C4-2B (cell line): ENCODE measurements at regions not wholly inside any gene's neighbourhood (a gene's known extent, or its start where the extent isn't known, plus 50 kb on each side); places are given as distances from the start of the nearest gene placed in this dataset.
"Not testable (repeated sequence)": the region's sequence is repeated elsewhere in the genome, so short reads cannot be mapped to it uniquely, and the experiment has no call there.

Experiments used
- H3K27ac ChIP-seq: fragments of 450-650 bp; 2 replicates; pipeline ENCODE4 v1.5.1; 2017
- ZFX ChIP-seq: fragments of 450-650 bp; IDR thresholded peaks from 2 replicates; pipeline ENCODE4 v1.6.1; 2017
- TF ChIP-seq, protein P1 (sequence below): fragments of 450-650 bp; conservative IDR thresholded peaks from 2 replicates; pipeline ENCODE4 v1.5.1; 2017; ENCODE audit warnings: mild to moderate bottlenecking

DNA sequence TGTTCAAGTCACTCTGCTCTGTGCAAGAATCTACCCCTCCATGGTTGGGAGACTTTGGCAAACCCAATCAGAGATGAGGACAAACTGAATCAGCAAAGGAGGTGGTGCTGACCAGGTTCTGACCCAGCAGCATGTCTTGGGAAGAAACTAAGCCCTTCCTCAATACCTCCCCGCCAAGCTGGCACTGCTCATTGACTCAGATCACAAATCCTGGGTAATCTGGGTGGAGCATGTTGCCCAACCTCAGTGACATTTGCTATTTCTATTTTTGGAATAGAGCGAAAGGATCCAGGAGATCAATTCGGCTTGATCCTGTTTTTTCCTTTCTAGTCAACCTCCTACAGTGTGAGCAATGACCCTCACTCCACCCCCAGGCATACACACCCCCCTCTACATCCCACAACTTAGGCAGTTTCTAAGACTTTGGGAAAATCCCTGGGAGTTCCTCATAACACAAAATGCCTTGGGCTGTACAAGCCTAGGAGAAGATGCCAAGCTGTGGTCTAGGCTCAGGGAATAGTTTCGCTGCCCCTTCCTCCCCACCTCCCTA lies 166.8 kb upstream of the KCNJ6 start:
- no peak for TF ChIP-seq ZFX
- TF ChIP-seq, protein P1, sequence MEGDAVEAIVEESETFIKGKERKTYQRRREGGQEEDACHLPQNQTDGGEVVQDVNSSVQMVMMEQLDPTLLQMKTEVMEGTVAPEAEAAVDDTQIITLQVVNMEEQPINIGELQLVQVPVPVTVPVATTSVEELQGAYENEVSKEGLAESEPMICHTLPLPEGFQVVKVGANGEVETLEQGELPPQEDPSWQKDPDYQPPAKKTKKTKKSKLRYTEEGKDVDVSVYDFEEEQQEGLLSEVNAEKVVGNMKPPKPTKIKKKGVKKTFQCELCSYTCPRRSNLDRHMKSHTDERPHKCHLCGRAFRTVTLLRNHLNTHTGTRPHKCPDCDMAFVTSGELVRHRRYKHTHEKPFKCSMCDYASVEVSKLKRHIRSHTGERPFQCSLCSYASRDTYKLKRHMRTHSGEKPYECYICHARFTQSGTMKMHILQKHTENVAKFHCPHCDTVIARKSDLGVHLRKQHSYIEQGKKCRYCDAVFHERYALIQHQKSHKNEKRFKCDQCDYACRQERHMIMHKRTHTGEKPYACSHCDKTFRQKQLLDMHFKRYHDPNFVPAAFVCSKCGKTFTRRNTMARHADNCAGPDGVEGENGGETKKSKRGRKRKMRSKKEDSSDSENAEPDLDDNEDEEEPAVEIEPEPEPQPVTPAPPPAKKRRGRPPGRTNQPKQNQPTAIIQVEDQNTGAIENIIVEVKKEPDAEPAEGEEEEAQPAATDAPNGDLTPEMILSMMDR, result no peak

DNA sequence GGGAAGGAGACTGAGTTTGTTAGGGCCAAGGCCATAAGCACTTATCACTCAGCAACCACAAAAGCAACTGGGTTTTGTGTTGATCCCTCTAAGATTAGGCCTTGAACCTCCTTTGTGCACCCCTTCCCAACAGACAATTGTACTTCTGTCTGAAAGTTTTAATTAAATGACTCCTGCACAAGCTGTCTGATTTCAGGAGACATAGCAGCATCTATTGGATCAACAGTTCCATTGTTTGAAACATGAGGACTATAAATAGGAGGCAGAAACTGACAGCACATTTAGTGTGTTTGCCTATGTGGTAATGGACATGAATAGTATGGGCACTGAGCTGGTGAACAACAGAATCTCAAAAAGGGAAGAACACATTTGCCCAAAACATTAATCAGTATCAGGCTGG lies 167.3 kb upstream of the KCNJ6 start:
- no peak for TF ChIP-seq ZFX
- TF ChIP-seq, protein P1, result no peak
- no peak overlapping the region for H3K27ac ChIP-seq

More for the DNA sequence above, 166.8 kb upstream of the KCNJ6 start:
- H3K27ac ChIP-seq, result no peak overlapping the region

DNA sequence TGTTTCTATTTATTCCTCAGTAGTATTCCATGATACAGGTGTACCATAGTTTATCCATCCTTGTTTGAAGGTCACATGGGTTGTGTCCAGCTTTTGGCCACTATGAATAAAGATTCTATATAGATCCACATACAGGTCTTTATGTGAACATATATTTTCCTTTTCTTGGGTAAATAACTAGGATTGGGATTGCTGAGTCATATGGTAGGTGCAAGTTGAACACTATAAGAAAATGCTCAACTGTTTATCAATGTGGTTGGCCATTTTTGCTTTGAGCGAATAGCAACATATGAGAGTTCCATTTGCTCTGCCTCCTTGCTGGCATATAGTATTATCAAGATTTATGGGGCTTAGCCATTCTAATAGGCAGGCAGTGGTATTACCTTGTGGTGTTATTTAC lies 170.2 kb upstream of the KCNJ15 start:
- no peak for TF ChIP-seq ZFX
- TF ChIP-seq, protein P1, result no peak
- no peak overlapping the region for H3K27ac ChIP-seq

DNA sequence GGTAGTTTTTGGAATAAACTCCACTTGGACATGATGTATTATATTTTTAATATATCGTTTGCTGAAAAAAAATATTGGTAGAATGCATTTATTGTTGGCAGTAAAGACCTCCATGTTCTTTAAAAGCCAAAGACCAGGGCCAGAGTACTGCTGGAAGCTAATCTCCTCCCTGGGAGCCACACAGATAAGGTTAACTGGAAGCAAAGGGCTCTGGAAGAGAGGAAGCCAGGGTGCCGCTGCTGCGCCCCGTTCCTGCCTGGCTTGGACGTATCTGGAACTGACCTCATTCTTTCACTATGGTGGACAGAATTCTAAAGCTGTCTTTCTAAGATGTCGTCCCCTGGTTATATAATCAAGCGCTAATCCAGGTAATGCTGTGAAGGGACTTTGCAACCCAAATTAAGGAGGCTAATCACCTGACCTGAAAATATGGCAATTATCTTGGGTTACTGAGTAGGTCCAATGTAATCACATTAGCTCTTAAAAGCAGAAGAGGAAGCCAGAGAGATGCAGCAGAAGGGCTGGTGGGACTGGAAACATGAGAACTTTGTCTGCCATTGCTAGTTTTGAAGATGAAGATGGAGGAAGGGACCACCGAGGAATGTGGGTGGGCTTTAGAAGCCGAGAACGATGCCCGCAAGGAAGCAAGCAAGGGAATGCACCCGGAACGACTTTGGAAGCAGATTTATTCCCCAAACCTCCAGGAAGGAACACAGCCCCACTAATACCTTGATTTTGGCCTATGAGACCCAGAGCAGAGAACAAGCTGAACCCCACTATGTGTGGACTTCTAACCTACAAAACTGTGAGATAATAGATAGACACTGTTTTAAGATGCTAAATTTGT lies 167.7 kb upstream of the KCNJ15 start:
- no peak overlapping the region for H3K27ac ChIP-seq
- TF ChIP-seq, protein P1, result no peak
- TF ChIP-seq ZFX, result no peak

DNA sequence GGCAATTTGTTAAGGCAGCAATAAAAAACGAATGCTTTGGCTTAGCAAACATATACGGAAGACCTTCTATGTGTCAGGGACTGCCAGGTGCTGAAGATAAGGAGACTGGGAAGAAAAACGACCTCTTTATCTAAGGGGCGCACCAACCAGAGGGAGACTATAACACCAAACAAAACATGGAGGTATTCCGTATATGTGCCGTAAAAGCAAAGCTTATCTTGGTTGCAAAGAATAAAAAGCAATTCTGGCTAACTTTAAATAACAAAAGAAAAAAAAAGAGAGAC lies 167.1 kb upstream of the KCNJ15 start:
- no peak overlapping the region for H3K27ac ChIP-seq
- no peak for TF ChIP-seq ZFX
- TF ChIP-seq, protein P1, result no peak

DNA sequence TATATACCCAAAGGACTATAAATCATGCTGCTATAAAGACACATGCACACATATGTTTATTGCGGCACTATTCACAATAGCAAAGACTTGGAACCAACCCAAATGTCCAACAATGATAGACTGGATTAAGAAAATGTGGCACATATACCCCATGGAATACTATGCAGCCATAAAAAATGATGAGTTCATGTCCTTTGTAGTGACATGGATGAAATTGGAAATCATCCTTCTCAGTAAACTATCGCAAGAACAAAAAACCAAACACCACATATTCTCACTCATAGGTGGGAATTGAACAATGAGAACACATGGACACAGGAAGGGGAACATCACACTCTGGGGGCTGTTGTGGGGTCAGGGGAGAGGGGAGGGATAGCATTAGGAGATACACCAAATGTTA lies 165.7 kb upstream of the KCNJ15 start:
- H3K27ac ChIP-seq, result not testable (repeated sequence)

DNA sequence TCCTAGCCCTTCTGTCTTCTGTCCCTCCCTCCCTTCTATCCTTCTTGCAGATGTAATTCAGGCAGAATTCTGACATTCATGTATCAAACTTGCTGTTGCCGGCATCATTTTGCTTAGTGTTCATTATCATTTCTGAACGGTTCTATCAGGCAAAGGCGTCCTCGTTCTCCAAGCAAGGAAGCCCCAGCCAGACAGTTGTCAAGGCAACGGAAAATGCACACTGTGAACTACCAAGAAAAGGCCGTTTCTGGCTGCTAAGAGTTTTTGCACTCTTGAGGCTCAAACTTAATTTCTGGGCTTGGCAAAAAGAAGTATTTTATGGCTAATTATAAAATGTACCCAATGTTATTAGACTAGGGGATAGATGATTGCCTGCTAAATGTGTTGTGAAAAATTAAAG lies 164.7 kb upstream of the KCNJ15 start:
- H3K27ac ChIP-seq, result no peak overlapping the region
- TF ChIP-seq, protein P1, result no peak
- no peak for TF ChIP-seq ZFX

DNA sequence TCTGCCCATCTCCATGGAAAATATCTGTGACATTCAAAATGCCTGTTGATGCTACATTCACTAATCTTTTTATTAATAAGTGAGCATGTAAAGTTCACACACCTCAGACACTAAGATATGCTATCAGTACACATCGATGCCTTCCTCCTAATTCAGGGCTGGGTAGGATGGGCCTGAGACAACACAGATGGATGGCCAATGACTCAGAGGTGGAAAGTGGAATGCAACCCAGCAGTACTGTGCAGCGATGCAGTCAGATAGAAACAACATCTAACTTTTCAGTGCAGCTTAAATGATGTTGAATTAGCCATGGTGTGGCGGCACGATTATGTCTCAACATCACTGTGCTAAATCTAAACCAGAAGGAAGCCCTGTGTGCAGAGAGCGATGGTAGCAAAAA lies 161.6 kb upstream of the KCNJ15 start:
- no peak for TF ChIP-seq ZFX
- TF ChIP-seq, protein P1, result no peak
- no peak overlapping the region for H3K27ac ChIP-seq
